OCI-LY1 (cell line): ENCODE measurements at regions not wholly inside any gene's neighbourhood (a gene's known extent, or its start where the extent isn't known, plus 50 kb on each side); places are given as distances from the start of the nearest gene placed in this dataset.

ENCODE experiments used
- H2AFZ ChIP-seq: fragments of 200-600 bp; sonication (generic), shearing (Covaris generic); 2 replicates; pipeline ENCODE4 v1.6.0; 2014; ENCODE audit warnings: antibody characterized with exemption, mild to moderate bottlenecking, low read length
- H3F3A ChIP-seq: fragments of 200-600 bp; sonication (generic), shearing (Covaris generic); 2 replicates; pipeline ENCODE4 v1.6.0; 2014; ENCODE audit warnings: mild to moderate bottlenecking, antibody characterized with exemption, low read length, moderate library complexity; ENCODE audit not compliant: insufficient read depth
- H3K27ac ChIP-seq: fragments of 200-600 bp; sonication (generic); 2 replicates; pipeline ENCODE4 v1.5.1; 2014; ENCODE audit warnings: low read length, mixed run types, mild to moderate bottlenecking, low read depth; ENCODE audit not compliant: poor library complexity, severe bottlenecking
- H3K27me3 ChIP-seq: fragments of 200-600 bp; sonication (generic); 2 replicates; pipeline ENCODE4 v1.6.0; 2014; ENCODE audit warnings: antibody characterized with exemption, mild to moderate bottlenecking, low read length, moderate library complexity; ENCODE audit not compliant: insufficient read depth
- H3K36me3 ChIP-seq: fragments of 200-600 bp; sonication (generic); 2 replicates; pipeline ENCODE4 v1.6.1; 2014; ENCODE audit warnings: mild to moderate bottlenecking, antibody characterized with exemption, low read length, moderate library complexity, mixed read lengths; ENCODE audit not compliant: insufficient read depth
- H3K4me1 ChIP-seq: fragments of 200-600 bp; sonication (generic); 2 replicates; pipeline ENCODE4 v1.5.1; 2014; ENCODE audit warnings: mild to moderate bottlenecking, low read length, moderate library complexity; ENCODE audit not compliant: insufficient read depth, severe bottlenecking
- H3K4me2 ChIP-seq: fragments of 200-600 bp; sonication (generic), shearing (Covaris generic); 2 replicates; pipeline ENCODE4 v1.6.1; 2014; ENCODE audit warnings: low read length
- H3K4me3 ChIP-seq: fragments of 200-600 bp; sonication (generic); 2 replicates; pipeline ENCODE4 v1.5.1; 2014; ENCODE audit warnings: low read length, low read depth, mild to moderate bottlenecking, mixed read lengths; ENCODE audit not compliant: poor library complexity, severe bottlenecking
- H3K79me2 ChIP-seq: fragments of 200-600 bp; shearing (Covaris generic); 2 replicates; pipeline ENCODE4 v1.6.1; 2016; ENCODE audit warnings: mixed run types, low read length, mixed read lengths; ENCODE audit not compliant: insufficient read depth
- H3K9ac ChIP-seq: fragments of 200-600 bp; sonication (generic), shearing (Covaris generic); 2 replicates; pipeline ENCODE4 v1.6.1; 2014; ENCODE audit warnings: mild to moderate bottlenecking, low read length, mixed read lengths
- H3K9me2 ChIP-seq: fragments of 200-600 bp; sonication (generic), shearing (Covaris generic); 2 replicates; pipeline ENCODE4 v1.6.1; 2014; ENCODE audit warnings: low read depth, mild to moderate bottlenecking, low read length, mixed read lengths
- H3K9me3 ChIP-seq: fragments of 200-600 bp; shearing (Covaris generic); 2 replicates; pipeline ENCODE4 v1.6.1; 2014; ENCODE audit warnings: low read length, mixed read lengths
- H4K20me1 ChIP-seq: fragments of 200-600 bp; sonication (generic), shearing (Covaris generic); 2 replicates; pipeline ENCODE4 v1.6.0; 2016; ENCODE audit warnings: mild to moderate bottlenecking, low read length; ENCODE audit not compliant: insufficient read depth
- CTCF ChIP-seq: fragments of 200-600 bp; sonication (generic), shearing (Covaris generic); IDR thresholded peaks from 2 replicates; pipeline ENCODE4 v1.5.1; 2017; ENCODE audit warnings: mild to moderate bottlenecking, antibody characterized with exemption, low read length, moderate library complexity, mixed read lengths
- EZH2 ChIP-seq: fragments of 200-600 bp; sonication (generic), shearing (Covaris generic); IDR thresholded peaks from 2 replicates; pipeline ENCODE4 v1.8.0; 2017; ENCODE audit warnings: borderline replicate concordance, mixed run types, mild to moderate bottlenecking, antibody characterized with exemption, low read length, moderate library complexity, mixed read lengths

GRCh38 chr11:11074686-11075335 is 217.0 kb upstream of the ZBED5 start:
- peaks cover 5% of the 10 kb centered on the region; the same call in 1 of the 2 replicates for H3K27me3 ChIP-seq

GRCh38 chr11:11073996-11074395 is 216.1 kb upstream of the ZBED5 start:
- Histone ChIP-seq H3K36me3 (no peaks in the 10 kb centered on the region), H3K9me3 (no peaks in the 10 kb centered on the region), H3K4me3 (no peak overlapping the region), H2AFZ (no peak overlapping the region), H3K79me2 (no peaks in the 10 kb centered on the region), H3K27ac (no peak overlapping the region), H3F3A (no peaks in the 10 kb centered on the region), H3K9ac (no peak overlapping the region), H3K9me2 (no peaks in the 10 kb centered on the region), H3K4me1 (no peaks in the 10 kb centered on the region), H4K20me1 (no peaks in the 10 kb centered on the region), H3K27me3 (peaks cover 5% of the 10 kb centered on the region; the same call in 1 of the 2 replicates), H3K4me2 (no peak overlapping the region)
- TF ChIP-seq CTCF (no peak), EZH2 (no peak)

More at GRCh38 chr11:11074686-11075335, 217.0 kb upstream of the ZBED5 start:
- Histone ChIP-seq H3K36me3 (no peaks in the 10 kb centered on the region), H3K79me2 (no peaks in the 10 kb centered on the region), H3K4me3 (no peak overlapping the region), H3F3A (no peaks in the 10 kb centered on the region), H3K4me1 (no peaks in the 10 kb centered on the region), H2AFZ (no peak overlapping the region), H4K20me1 (no peaks in the 10 kb centered on the region), H3K9me2 (no peaks in the 10 kb centered on the region), H3K9ac (no peak overlapping the region), H3K9me3 (no peaks in the 10 kb centered on the region), H3K4me2 (no peak overlapping the region), H3K27ac (no peak overlapping the region)
- TF ChIP-seq CTCF: no peak
- TF ChIP-seq EZH2: no peak

- Histone ChIP-seq H2AFZ (no peak overlapping the region), H3F3A (no peaks in the 10 kb centered on the region)
Measured at GRCh38 chr11:11072067-11072466, 214.2 kb upstream of the ZBED5 start.

More at GRCh38 chr11:11072067-11072466, 214.2 kb upstream of the ZBED5 start:
- Histone ChIP-seq H3K36me3 (no peaks in the 10 kb centered on the region), H3K9me2 (no peaks in the 10 kb centered on the region), H4K20me1 (no peaks in the 10 kb centered on the region), H3K4me2 (no peak overlapping the region), H3K9me3 (no peaks in the 10 kb centered on the region), H3K79me2 (no peaks in the 10 kb centered on the region), H3K27me3 (peaks cover 5% of the 10 kb centered on the region; the same call in 1 of the 2 replicates), H3K4me1 (no peaks in the 10 kb centered on the region), H3K27ac (no peak overlapping the region), H3K4me3 (no peak overlapping the region), H3K9ac (no peak overlapping the region)
- TF ChIP-seq CTCF (no peak), EZH2 (no peak)
